DMS153 (cell line): ENCODE measurements at regions not wholly inside any gene's neighbourhood (a gene's known extent, or its start where the extent isn't known, plus 50 kb on each side); places are given as distances from the start of the nearest gene placed in this dataset.

Experiments used
- DNase-seq: peaks from one replicate; lab custom pipeline; 2025; lab: John Stamatoyannopoulos, UW

DNA sequence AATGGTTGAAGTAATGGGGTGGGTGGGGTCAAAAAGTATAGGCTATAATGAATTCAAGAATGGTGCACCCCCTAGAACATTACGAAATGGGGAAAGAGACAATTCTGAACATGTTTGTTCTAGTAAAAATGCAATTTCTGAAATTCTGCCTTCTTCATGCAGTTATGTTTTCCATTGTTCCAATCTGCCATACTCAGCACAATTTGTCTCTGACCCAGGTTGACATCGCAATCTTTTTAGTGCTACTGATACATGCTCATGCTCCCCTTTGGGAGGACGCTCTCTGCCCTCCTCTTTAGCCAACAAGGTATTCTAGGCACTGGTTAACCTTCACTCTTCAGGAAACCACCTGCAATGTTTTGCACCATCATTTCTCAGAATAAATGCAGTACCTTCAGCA is 1303.9 kb upstream of the PIK3C3 start:
- no peak for DNase-seq

DNA sequence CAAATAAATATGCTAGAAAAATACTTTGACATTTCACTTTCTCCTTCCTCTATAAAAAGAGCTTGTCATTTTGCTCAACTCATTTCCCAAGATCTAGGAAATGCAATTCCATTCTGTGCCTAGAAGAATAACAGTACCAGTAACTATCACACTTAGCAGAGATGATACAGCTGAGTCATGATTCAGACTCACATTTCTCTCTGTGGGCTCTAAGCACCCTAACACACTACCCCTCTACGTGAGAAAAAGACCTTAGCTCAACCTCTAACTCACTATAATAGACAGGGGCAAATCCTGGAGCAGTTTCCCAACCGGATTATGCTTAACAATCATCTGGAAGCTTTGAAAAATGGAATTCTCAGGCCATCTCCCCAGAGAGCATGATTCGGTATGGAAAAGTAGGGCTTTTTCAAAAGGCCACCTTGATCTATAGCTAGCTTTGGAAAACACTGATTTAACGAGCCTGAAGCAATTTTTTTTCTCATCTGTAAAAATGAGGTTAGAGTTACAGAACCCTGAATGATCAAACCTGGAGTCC is 1312.3 kb upstream of the PIK3C3 start:
- DNase-seq: no peak

DNA sequence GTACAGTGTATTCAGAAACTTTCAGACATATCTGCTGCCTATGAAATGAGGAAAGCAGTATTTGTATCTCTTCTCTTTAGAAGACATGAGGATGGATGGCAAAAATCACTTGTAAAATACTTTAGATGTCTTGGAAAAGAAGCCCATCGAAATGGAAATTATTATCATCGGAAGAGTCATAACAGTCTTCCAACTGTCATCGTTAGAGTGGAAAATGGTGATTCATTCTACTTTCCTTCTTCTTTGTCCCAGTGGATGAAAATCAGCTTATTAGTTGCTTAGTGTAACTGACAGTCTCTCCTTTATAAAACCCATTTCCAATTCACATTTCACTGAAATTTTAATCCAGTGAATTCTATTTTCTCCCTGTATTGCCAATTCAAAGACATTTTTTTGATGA is 1323.7 kb upstream of the PIK3C3 start:
- DNase-seq: no peak

DNA sequence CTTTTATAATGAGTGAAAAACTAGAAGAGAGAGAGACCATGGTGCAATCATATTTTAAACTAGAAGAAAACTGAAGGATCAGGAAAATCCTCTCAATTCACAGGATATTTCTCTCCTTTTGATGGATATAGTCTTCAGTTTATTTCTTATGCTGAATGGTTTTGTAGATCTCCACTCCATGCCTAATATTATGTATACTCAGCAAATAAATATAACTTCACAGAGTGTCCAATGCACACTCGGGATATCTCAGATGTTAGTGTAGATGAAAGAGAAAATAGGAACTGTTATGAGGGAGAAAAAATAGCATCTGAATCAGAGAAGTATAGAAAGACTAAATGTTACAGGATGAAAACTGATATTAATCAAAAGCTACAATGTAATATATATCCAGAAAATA is 1324.5 kb upstream of the PIK3C3 start:
- DNase-seq: no peak

DNA sequence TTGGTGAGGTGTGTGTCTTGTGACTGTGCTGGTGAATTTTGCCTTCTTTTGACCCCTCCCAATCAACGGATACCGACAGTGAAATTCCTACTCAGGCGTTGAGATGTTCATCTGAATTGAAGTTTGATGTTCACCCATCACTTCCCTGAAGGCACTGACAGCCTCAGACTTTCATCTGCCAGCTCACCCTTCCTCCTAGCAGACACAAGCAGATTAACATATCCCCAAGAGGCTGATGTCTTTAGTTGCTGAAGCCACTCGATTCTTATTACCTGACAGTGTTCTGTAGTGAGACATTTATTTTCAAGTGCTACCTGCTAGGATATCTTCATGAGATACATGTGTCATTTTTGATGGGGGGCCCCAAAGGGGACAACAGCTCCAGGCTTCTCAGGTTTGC is 1330.1 kb upstream of the PIK3C3 start:
- no peak for DNase-seq

DNA sequence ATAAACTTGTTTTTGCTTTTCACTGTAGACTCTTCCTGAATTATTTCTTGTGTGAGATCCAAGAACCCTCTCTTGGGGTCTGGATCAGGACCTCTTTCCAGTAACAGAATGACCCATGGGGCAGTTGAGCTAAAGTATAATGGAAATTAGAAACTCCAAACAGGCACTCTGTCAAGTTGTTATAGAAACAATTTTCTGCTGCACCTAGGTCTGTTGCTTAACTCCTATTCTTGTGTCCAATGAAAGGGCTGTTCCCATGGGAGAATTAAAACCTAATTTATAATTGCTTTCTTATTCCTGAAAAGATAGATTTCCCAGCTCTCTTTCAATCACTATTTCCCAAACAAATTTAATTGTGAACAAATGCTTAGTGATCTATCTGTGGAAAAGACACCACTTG is 1341.3 kb upstream of the PIK3C3 start:
- no peak for DNase-seq

DNA sequence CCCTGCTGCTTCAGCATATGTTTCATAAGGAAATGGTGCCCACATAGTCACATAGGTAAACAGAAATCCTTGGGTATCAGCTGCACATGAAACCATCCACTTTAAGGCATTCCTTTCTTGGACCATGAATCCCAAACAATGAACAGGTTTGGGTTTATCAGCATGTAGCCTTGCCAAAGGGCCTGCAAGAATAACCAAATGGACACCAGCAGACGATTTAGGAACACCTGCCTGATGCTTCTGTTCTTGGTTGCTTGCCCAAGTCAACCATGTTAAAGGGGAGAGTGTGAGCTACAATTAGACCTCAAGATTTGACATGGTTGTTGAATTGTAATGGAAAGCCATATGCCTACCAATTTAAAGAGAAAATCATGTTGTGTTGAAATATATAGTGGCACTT is 1342.7 kb upstream of the PIK3C3 start:
- no peak for DNase-seq

DNA sequence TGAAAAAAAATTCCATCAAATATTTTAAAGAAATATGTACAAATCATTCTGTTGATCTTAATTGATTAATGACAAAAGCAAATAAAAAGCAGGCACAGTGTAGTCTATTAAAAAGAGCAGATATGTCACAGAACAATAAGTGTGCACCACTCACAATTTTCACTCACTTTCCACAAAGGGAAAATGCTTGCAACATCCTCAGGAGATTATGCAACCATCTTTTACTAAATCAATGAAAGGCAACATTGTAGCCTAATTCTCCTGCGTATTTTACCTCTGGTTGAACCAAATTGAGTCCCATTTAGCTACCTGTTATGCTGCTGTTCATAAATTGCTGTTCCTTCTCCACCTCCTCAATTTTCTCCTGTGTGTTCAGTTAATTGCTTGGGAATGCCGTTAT is 1346.8 kb upstream of the PIK3C3 start:
- no peak for DNase-seq

DNA sequence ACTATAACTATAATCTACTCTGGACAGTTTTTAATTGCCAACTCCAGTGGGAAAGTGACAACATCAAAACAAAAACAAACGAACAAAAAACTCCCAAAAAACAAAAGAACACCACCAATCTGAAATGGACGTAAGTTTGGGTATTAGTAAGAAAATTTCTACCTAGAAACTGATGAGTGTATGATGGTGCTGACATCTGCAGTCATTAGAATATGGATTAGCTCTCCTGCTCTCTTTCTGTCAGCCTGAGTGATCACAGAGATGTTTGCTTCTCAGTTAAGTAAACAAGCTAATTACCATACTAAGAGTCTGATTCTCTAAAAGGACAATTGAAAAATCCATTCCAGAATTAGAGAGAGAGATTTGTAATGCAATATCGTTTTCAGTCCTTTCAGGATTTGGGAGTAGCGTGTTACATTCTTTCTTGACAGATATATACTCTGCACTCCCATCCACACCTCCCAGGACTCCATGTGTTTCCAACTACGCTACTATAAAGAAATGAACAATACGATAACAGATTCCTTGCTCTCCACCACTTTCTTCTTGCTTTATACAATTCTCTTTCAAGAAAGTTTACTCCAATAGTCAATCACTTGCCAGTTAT is 1347.4 kb upstream of the PIK3C3 start:
- peak; percentile 12 for DNase-seq

DNA sequence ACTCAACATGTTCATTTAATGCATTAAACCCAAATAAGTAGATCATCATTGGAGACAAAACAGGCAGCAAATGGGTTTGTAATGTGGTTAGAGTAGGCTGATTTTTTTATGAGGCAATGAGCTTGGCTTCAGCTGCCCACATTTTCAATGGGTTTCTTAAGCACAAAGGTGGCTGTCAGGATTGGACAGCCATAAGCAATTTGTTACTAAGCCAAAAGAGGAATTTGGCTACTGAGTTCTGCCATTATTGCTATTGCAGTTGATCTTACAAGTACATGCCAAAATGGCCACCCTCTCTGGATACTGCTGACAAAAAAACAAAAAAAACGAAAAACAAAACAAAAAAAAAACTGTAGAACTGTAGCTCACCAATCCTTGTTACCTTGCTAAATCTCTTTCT is 1348.0 kb upstream of the PIK3C3 start:
- no peak for DNase-seq

DNA sequence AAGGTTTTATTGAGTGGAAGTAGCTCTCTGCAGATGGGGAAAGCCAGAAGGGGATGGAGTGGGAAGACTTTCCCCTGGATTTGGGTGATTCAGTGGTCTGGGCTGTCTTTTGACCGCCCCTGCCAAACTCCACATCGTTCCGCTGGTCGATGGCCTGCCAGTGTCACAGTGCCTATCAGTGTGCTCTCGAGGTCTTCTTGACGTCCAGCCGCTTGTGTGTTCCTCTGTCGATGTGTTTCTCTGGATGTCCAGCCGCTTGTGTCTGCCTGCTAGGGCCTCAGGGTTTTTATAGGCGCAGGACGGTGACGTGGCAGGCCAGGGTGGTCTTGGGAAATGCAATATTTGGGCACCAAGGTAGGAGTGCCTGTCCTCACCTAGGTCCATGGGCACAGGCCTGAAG is 1371.4 kb upstream of the PIK3C3 start:
- DNase-seq: no peak

DNA sequence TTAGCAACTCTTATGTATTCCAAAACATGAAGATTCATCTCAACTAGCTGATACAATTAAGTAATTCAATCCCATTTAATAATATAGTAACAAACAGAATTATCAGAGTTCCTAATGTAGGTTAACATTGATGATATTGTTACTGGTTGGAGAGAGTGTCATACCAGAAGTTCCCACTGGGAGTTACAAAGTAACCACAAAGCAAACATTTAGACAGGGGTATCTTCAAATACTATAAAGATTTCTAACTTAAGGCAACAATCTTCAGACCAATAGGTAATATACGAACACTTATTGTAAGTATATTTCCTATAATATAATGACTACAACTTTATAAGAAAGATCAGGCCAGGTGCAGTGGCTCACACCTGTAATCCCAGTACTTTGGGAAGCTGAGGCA is 1372.9 kb upstream of the PIK3C3 start:
- no peak for DNase-seq

DNA sequence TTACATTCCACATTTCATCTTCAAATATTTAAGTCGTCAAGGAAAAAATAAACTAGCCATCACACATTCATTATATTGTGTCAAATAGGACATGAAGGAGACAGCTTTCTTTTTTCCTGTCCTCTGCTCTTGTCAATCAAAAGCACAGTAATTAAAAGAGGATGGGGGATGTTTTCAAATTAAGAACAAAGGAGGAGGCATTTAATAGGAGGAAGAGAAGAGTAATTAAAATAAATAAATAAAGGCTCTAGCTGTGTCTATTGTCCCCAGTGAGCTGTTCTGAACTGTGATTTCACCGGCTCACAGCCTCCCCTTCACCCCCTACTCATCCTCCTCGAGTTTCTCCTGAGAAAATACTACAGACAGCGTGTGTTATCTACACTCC is 1377.1 kb upstream of the PIK3C3 start:
- no peak for DNase-seq

DNA sequence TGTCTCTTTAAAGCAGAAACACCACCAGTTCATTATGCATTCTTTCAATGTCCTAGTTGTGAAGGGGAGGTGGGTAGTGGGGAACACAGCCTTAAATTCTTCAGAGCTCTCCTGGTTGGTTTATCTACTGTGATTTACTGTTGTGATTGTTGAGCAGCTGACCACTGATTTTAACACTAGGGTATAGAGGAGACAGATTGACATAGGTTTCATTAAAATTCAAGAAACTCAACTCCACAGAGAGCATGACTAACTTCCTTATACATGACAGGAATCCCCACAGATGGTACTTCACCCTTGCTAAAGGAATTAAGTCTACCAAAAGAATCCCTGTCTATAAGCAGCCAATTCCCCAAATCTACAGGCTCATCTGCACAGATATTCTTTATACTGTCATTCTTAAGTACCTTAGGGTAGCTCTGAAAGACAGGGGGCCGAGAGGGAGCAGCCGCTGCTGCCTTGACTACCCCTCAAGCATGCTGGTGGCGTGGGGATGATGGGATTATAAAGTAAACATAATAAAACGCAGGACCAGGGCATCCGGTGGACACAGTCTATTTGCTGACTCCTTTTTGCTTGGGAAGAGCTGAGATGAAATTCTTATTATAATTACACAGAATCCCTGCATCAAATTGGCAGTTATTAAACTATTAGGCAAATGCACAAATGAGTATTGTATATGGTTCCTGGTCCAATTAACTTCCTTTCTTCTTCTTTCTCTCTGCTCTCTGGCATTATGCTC is 1377.6 kb upstream of the PIK3C3 start:
- no peak for DNase-seq

DNA sequence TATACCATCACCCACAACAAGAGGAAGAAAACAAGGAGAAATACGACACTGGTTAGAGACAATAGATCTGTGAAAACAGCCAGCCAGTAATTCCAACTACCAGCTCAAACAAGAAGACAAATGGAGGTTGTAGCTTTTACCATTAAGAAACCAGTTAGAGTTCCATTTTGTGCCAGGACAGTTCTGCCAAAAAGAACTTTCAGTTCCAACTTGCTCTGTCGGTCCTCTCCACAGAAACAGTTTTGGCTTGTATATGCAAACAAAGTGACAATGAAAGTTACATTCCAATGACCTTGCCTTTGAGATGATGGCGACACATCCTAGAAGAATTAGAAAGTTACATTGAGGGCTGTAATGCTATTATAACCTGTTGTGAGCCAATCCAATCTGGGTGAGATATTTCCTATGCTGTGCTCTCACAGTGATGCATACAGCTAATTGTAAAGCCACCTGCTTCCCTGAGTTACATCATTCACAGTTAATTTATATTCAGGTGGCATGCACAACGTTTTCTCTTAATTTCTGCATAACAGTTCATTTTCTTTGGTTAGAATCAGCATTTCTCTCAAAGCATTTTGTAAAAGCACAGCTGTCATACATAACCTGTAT is 1378.4 kb upstream of the PIK3C3 start:
- DNase-seq: no peak

DNA sequence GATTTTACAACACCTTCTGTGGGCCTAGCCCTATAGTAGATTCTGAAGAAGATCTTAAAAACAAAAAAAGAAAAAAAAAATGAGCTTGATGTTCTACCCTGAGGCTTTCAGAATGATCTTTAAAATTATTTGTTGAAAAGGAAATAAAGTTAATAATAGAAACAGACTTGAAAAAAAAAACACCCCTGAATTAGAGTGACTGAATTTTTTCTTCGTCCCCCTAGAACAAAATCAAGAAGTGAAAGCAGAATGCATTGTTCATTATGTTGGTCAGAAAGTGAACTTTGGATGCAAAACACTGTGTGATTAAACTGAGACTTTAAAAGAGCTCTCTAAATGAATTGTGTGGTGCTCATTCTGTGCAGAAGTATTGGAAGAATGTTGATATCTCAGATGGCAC is 1384.4 kb upstream of the PIK3C3 start:
- no peak for DNase-seq

DNA sequence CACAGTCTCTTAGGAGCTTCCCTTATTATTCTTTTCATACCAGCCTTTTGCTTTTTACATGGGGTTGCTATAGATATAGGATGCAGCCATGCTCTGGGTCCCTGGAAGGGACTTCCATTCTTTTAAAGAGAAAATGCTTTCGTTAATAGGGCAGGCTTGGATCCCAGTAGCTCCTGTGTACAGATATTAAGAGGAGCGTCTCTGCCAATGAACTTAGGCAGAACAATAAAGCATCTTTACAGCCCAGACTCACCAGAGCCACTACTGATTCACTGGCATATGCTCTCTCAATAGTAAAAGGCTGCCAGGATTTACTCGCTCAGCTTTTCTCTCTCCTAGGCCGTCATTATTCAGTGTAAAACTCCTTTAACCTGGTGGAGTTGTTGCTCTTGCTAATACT is 1385.4 kb upstream of the PIK3C3 start:
- no peak for DNase-seq

DNA sequence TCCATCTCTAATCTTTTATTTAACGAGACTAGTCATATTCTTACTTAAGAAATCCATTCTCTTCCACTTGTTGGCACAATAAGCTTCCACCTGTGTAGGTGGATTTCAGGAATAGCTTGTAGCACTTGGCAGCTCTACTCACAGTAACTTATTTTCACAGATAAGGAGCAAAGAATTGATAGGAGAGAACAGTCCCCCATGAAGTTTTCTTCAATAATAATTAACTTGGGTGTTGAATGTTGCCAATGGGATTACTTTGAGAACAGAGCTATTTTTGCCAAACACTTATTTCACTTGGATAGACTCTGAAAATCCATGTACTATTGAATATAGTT is 1388.6 kb upstream of the PIK3C3 start:
- no peak for DNase-seq

DNA sequence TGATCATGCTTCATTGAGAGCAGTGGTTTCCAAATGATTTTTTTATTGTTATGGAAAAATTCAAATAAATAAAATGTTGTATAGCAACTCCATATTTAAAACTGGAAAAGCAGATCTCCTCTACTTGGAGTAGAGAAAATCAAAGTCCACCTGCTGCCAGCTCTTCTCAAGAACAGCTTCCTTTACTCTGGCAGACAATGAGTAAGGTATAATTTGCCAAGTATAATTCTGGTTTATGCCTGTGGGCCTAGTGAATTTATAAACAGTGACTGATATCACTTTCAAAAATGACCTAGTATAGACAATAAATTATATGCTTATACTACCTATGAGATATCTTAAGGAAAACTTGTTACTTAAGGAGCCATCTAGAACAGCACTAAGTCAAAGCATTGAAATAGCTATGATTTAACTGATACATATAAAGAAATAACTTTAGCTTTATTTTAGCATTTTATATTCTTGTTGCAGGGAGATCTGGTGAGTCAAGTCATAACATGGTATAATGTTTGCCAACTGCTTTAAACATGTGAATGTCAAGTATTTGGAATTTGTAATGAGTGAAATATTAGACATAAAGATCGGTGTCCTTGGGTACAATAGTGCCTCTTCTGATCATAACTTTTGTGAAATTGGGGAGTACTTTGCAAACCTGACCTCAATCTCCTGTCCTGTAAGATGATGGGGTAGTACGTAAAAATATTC is 1389.1 kb upstream of the PIK3C3 start:
- no peak for DNase-seq

DNA sequence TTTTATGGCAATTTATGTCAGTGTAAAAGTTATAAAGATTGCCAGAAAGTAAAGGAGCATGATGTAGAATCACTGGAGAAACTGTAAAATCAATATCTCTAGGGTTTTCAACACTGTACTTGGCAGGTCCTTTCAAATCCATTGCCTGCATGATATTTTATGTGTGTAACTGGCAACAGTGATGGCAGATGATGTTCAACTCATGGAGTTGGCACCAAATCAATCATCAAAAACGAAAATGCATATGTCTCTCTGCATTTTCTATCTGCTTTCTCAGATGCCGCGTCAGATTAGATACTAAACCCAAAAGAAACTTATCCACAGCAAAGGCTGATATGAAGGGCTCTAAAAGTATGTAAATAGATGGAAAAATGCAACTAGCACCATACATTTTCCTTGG is 1395.5 kb upstream of the PIK3C3 start:
- no peak for DNase-seq

DNA sequence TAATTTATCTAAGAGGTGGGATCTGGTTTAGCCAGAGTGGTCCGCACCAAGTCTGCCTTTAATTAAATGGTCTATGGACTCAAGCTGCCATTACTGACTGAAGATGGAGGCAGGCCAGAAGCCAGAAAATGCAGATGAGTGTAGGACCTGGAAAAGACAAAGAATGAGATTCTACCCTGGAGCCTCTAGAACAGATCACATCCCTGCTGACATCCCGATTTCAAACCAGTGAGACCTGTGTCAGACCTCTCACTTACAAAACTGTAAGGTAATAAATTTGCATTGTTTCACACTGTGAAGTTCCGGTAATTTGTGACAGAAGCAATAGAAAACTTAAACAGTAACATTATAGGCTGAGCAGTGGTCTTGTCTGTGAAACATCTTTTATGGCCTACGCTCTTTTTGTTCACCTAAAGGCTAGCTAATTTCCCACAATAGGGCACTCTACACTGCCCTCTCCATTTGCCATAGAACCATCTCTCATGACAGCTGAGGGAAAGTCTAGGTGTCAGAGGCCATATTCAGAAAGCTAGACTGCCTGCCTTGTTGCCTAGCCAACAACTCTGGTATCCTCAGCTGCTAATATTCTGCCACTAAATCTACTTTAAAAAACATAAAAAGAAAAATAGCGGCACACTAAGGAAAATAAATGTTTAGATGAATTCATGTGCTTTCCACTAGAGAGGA is 1396.2 kb upstream of the PIK3C3 start:
- no peak for DNase-seq

DNA sequence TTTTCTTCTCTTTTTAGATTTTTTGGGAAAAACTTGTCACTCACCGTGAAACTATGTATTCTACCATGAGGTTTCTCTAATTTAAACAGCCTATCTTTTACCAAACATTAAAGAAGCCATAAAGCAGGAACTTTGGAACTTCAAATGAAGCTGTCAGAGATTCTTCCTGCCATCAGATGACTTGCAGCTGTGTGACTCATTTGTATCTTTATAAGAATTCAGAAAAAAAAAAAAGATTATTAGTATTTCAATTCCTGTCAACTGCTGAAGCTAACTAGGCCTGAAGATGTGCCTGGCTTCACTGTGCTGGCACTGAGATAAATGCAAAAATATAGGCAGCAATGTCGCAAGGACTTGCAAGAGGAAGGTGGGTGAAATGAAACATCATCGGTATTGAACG is 1399.1 kb upstream of the PIK3C3 start:
- no peak for DNase-seq
